Activated T-cell treated with anti-CD3 and anti-CD28 coated beads, Interleukin-2, amount 50 U/mL, for 72 hours (primary cell): ENCODE measurements at regions not wholly inside any gene's neighbourhood (a gene's known extent, or its start where the extent isn't known, plus 50 kb on each side); places are given as distances from the start of the nearest gene placed in this dataset.

Experiments used
- ATAC-seq, 2 donors: fragments of 150-1000 bp; cut with Tn5 transposase; replicated peaks in 1 of 2; 2 replicates each; pipeline ENCODE4 v1.10.0; 2021; ENCODE audit warnings: moderate library complexity in 2 of 2, mild to moderate bottlenecking in 1 of 2
- DNase-seq, 2 donors: peaks; one replicate each; pipeline ENCODE4 v3.0.0; 2021 to 2022; ENCODE audit warnings: mixed read lengths in 1 of 2
- H3K27ac Mint-ChIP-seq: one replicate; pipeline ENCODE4 v1.8.0; 2022; ENCODE audit warnings: mild to moderate bottlenecking, moderate library complexity, mixed read lengths
- H3K27me3 Mint-ChIP-seq: one replicate; pipeline ENCODE4 v1.8.0; 2022; ENCODE audit warnings: low read depth, mixed read lengths
- H3K36me3 Mint-ChIP-seq, 2 donors: one replicate each; pipeline ENCODE4 v1.8.0; 2022; ENCODE audit warnings: mixed read lengths in 2 of 2, mild to moderate bottlenecking in 1 of 2; ENCODE audit not compliant: insufficient read depth in 2 of 2
- H3K4me1 Mint-ChIP-seq: one replicate; pipeline ENCODE4 v1.8.0; 2022; ENCODE audit warnings: low read depth, mixed read lengths
- H3K4me3 Mint-ChIP-seq, 2 donors: one replicate each; pipeline ENCODE4 v1.8.0; 2022; ENCODE audit warnings: mild to moderate bottlenecking in 2 of 2, mixed read lengths in 2 of 2, moderate library complexity in 2 of 2
- H3K9me3 Mint-ChIP-seq, 2 donors: one replicate each; pipeline ENCODE4 v1.8.0; 2022; ENCODE audit warnings: mixed read lengths in 2 of 2

DNA sequence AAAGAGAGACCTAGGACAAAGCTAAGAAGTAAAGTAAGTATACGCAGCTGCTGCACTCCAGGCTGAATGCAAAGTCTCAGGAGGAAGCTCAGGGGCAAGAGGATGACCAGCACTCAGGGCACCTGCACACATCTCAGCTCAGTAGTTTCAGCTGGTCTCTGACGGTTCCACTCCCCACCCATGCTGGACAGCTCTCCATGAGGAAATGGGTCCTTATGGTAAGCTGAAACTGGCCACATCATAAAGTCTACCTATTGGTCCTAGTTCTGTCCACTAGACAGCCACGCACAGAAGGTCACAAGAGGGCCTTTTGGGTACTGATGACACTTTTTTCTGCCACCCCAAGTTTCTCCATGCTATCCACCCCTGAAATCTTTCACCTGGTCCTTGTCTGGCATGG, 215.3 kb downstream of the TTC32 start:
- ATAC-seq (no peak), DNase-seq (no peak)
- no peaks in the 10 kb centered on the region for H3K4me1 Mint-ChIP-seq
- H3K27ac Mint-ChIP-seq, result no peak overlapping the region
- H3K27me3 Mint-ChIP-seq, result peaks cover 14% of the 10 kb centered on the region
- no peak overlapping the region for H3K4me3 Mint-ChIP-seq
- H3K36me3 Mint-ChIP-seq, result no peaks in the 10 kb centered on the region
- no peaks in the 10 kb centered on the region for H3K9me3 Mint-ChIP-seq

DNA sequence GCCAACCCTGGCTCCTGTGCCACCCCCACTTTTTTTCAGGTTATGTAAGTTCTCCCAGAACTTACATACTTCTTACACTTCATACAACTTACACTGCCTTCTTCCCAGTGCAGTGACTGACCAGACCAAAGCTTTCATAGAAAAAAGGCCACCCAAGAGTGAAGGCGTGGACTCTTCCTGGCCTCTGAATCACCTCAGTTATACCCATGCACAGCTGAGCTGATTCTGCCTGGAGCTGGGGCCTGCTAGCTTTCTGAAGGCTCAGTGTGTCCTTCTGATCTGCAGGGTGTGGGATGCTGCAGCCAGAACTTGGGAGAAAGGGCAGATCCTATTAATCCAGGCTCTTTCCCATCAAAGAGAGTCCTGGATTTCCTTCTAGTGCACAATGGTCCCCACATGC, 216.1 kb downstream of the TTC32 start:
- Mint-ChIP-seq H3K27ac (no peak overlapping the region), H3K27me3 (peaks cover 8% of the 10 kb centered on the region)
- no peak for ATAC-seq

DNA sequence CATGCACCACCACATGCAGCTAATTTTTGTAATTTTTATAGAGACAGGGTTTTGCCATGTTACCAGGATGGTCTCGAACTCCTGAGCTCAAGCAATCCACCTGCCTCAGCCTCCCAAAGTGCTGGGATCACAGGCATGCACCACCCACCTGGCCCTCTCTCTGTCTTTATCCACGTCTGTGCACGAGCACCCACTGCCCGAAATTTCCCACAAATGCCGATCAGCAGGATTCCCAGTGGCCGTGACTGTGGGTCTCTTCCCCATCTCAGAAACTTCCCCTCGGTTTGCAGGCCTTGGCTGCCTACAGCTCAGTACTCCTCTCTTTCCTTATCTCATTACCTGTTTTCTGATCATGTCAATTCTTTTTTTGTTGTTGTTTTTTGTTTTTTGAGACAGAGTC, 217.3 kb downstream of the TTC32 start:
- no peak for DNase-seq
- H3K4me3 Mint-ChIP-seq, result no peak overlapping the region
- no peaks in the 10 kb centered on the region for H3K36me3 Mint-ChIP-seq
- peaks cover 6% of the 10 kb centered on the region for H3K27me3 Mint-ChIP-seq
- no peaks in the 10 kb centered on the region for H3K4me1 Mint-ChIP-seq
- no peak for ATAC-seq
- H3K27ac Mint-ChIP-seq, result no peak overlapping the region
- no peaks in the 10 kb centered on the region for H3K9me3 Mint-ChIP-seq

More for the DNA sequence above, 216.1 kb downstream of the TTC32 start:
- DNase-seq, result no peak
- Mint-ChIP-seq H3K4me3 (no peak overlapping the region), H3K36me3 (no peaks in the 10 kb centered on the region), H3K4me1 (no peaks in the 10 kb centered on the region), H3K9me3 (no peaks in the 10 kb centered on the region)

DNA sequence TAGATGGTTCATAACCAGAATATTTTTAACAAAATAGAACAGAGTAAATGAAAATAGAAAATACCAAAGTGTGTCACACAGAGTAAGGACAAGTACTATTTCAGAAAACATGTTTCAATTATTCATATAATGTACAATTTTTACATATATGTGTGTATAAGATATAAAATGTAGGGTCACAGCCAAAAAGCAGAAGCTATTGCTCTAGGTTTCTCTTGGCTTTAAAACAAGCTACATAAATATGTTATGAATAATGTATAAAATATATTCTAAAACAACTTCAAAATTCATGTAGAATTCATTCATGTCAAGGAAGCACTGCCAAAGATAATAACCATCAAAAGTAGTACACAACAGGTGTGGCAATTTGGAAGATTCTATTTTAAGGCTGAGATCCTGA, 218.2 kb downstream of the TTC32 start:
- no peaks in the 10 kb centered on the region for H3K9me3 Mint-ChIP-seq
- H3K4me1 Mint-ChIP-seq, result no peaks in the 10 kb centered on the region
- peaks cover 6% of the 10 kb centered on the region for H3K27me3 Mint-ChIP-seq
- no peak overlapping the region for H3K4me3 Mint-ChIP-seq
- DNase-seq, result no peak
- ATAC-seq, result no peak
- no peak overlapping the region for H3K27ac Mint-ChIP-seq
- H3K36me3 Mint-ChIP-seq, result no peaks in the 10 kb centered on the region

DNA sequence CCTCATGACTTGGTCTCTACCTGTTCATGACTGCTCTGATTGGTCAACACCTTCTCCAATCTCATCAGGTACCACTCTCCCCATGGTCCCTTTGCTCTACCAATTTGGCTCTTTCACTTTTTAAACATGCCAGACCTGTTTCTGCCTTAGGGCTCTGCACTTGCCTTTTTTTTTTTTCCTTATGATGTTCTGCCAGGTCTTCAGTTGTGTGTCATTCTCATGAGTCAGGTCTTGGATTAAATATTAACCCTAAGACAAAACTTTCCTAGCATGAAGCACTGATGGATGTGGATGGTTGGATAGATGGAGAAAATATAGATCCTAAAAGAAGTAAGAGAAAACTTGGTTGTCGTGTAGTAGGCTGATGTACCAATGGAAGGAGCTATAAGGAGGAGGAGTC, 219.3 kb downstream of the TTC32 start:
- ATAC-seq (no peak), DNase-seq (no peak)
- Mint-ChIP-seq H3K4me1 (no peaks in the 10 kb centered on the region), H3K27ac (no peak overlapping the region), H3K9me3 (no peaks in the 10 kb centered on the region), H3K36me3 (no peaks in the 10 kb centered on the region), H3K27me3 (peaks cover 6% of the 10 kb centered on the region), H3K4me3 (no peak overlapping the region)

DNA sequence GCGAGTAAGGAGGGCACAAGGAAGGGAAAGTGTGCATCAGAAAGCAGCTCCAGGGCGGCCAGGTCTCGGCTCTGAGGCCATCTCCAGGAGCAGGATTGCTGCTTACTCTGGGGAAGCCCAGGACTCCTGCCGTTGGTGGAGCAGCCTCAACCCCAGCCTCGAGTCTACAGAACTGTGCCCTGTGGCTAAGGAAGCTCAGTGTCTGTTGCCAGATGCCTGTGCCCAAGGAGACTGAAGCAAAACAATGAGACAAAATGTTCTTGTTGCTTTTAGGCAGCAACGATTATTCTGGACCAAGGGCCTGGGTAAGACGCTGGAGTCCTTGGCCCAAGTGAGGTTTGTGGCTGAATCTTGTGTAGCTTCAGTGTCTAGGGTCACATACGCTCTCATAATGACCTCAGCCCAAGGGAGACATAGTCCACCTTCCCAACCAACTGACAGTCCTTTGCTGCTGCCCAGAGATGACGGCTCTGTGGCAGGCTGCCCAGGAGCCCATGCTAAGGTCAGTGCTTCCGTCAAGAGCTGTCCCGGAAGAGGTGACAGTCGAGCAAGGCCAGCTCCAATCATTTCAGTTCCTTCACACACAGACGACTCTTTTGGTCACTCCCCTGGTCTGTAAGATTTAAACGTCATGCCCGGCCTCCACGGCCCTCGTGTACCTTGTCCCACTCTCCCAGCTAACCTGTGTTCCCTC, 223.8 kb downstream of the TTC32 start:
- ATAC-seq, result no peak
- no peak for DNase-seq
- no peak overlapping the region for H3K27ac Mint-ChIP-seq
- H3K27me3 Mint-ChIP-seq, result peaks cover 13% of the 10 kb centered on the region
- H3K36me3 Mint-ChIP-seq, result no peaks in the 10 kb centered on the region
- no peaks in the 10 kb centered on the region for H3K9me3 Mint-ChIP-seq
- no peaks in the 10 kb centered on the region for H3K4me1 Mint-ChIP-seq
- no peak overlapping the region for H3K4me3 Mint-ChIP-seq

DNA sequence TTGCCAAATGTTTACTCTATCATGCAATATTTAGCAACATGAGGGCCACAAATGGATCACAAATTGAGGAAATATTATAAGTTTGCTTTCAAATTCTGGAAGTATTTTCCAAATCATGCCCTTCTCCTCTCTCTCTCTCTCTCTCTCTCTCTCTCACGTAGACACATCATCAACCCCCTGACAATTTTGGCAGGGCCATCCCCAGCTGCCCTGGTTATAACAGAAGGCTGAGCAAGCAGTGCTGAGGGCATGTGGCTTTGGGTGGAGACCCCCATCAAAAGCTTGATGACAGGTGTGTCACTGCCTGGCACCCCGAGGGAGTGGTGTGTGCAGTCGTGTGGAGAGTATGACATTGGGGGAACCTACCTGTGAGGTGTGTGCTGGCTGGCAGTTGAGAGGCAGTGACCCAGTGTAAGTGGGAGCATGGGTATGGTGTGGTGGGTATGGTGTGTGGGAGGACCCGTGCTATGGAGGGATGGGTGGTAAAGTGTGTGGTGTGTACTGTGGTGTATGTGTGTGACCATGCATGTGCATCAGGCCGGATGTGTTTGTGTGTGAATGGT, 224.5 kb downstream of the TTC32 start:
- no peak for DNase-seq
- H3K4me3 Mint-ChIP-seq, result no peak overlapping the region
- peaks cover 13% of the 10 kb centered on the region for H3K27me3 Mint-ChIP-seq
- no peaks in the 10 kb centered on the region for H3K9me3 Mint-ChIP-seq
- ATAC-seq, result no peak
- H3K27ac Mint-ChIP-seq, result no peak overlapping the region
- H3K4me1 Mint-ChIP-seq, result no peaks in the 10 kb centered on the region
- no peaks in the 10 kb centered on the region for H3K36me3 Mint-ChIP-seq

DNA sequence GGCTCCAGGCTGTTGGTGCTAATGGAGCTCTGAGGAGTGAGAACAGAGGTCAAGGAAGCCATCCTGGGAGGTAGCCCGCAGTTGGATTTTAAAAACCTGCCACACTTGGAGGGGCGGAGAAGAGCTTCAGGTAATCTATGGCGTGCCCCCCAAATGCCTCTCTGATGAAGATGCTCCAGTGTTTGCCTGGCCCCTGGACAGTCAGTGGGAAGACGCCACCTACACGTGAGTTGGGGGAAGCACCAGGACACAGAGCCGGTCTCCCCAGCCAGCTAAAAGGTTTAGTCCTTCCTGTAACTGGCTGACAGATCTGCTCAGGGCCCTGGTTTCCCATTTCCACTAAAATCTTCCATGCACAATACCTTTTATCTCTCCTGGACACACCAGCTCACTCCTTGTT, 225.0 kb downstream of the TTC32 start:
- no peak for ATAC-seq
- no peaks in the 10 kb centered on the region for H3K4me1 Mint-ChIP-seq

DNA sequence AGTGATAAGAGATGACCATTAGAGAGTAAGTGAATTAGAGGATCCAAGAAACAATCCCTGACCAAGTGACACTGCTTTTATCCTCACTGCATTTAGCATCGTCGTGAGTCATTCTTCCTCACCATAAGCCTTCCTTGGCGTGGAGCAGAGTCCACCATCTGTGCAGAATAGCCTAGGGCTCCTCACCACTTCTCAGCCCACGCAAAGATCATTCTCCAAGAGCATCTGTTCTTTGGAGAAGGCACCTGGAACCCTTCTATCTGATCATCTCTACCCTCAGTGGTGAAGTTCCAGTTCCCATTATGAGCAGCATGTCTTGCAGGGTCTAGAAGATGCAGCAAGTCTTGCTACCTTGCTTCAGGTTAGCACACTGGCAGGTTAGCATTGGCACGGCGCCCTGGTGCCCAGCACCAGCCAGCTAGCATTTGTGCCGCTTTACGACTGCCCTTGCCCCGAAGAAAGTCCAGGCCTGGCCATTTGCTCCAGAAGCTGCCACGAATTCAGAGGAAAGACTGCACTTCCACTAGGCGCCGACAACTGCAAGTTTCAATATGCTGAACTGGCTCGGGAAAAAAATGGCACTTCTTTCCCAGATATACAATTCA, 225.8 kb downstream of the TTC32 start:
- H3K4me3 Mint-ChIP-seq, result no peak overlapping the region
- H3K27me3 Mint-ChIP-seq, result peaks cover 13% of the 10 kb centered on the region
- no peaks in the 10 kb centered on the region for H3K9me3 Mint-ChIP-seq
- DNase-seq (no peak), ATAC-seq (no peak)
- H3K27ac Mint-ChIP-seq, result no peak overlapping the region
- no peaks in the 10 kb centered on the region for H3K36me3 Mint-ChIP-seq
- no peaks in the 10 kb centered on the region for H3K4me1 Mint-ChIP-seq

More for the DNA sequence above, 225.0 kb downstream of the TTC32 start:
- peaks cover 13% of the 10 kb centered on the region for H3K27me3 Mint-ChIP-seq
- H3K27ac Mint-ChIP-seq, result no peak overlapping the region
- no peak overlapping the region for H3K4me3 Mint-ChIP-seq
- H3K36me3 Mint-ChIP-seq, result no peaks in the 10 kb centered on the region
- DNase-seq, result no peak
- no peaks in the 10 kb centered on the region for H3K9me3 Mint-ChIP-seq

DNA sequence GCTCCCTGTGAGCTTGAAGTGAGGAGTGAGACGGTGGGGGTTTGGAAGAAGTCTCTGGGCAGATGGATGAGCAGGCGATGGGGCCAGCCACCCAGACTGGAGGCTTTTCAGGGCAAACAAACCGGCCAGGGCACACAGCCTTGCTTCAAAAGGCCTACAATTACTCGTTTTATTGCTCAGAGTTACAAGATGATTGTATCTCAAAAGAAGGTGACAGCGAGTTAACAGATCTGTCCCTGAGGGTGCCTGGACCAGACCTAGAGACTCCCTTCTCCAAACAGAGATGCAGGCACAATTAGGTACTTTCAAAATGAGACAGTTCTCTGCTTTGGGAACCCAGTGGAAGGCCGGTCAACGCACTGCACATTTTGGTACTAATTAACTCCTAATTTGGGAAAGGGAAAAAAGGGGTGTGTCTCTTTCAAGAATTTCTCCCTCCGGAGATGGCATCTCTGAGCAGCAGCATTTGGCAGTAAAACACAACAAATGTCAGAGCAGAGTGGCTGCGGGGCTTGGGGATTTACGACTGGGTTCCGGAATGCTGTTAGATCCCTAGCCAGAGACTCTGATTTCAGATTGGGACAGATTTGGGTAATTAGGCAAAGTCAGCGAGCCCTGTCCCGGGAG, 226.7 kb downstream of the TTC32 start:
- Mint-ChIP-seq H3K4me3 (no peak overlapping the region), H3K27me3 (peaks cover 13% of the 10 kb centered on the region), H3K27ac (no peak overlapping the region), H3K36me3 (no peaks in the 10 kb centered on the region), H3K9me3 (no peaks in the 10 kb centered on the region), H3K4me1 (no peaks in the 10 kb centered on the region)
- ATAC-seq (no peak), DNase-seq (no peak)

DNA sequence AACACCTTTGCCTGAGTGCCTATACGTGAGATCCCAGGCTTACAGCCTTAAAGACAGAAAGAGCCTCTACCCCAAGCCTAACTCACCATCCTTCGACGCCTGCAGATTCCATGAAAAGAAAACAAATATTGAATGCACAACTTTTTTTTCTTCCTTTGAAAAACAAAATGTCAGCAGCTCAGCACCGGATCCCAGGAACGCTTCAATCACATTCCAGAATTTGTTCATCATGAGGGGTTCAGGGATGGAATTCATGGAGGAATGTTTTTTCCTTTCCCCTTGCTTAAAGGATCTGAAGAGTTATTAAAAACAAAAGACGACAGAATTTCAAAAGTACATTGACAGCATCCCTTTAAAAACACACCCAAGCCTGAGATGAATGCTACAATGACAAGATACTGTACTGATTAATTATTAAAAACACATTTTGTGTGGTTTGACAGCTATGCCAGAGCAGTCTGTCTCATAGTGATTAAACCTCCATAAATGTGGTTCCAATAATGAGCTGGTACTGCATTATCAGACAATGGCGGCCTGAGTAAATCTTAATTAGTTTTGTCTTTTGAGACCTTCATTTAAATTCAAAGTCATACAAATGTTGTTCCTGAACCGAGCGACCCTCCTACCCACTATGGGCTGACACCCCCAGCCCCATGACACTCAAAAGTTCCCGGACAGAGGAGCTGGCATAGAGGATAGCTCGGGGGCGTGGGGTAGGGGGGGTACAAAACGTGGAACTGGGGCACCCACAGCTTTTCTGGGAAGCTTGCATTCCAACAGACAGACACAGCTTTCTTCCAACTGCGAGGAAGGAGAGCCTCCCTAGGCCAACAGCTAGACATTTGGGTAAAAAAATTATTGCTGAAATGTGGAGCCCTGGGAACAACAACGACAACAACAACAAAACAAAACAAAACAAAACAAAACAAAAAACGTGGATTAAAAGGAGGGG, 227.5 kb downstream of the TTC32 start:
- H3K4me3 Mint-ChIP-seq, result no peak overlapping the region
- no peaks in the 10 kb centered on the region for H3K36me3 Mint-ChIP-seq
- no peaks in the 10 kb centered on the region for H3K4me1 Mint-ChIP-seq
- no peak overlapping the region for H3K27ac Mint-ChIP-seq
- H3K9me3 Mint-ChIP-seq, result no peaks in the 10 kb centered on the region
- no peak for DNase-seq
- ATAC-seq, result no peak
- H3K27me3 Mint-ChIP-seq, result peaks cover 13% of the 10 kb centered on the region

DNA sequence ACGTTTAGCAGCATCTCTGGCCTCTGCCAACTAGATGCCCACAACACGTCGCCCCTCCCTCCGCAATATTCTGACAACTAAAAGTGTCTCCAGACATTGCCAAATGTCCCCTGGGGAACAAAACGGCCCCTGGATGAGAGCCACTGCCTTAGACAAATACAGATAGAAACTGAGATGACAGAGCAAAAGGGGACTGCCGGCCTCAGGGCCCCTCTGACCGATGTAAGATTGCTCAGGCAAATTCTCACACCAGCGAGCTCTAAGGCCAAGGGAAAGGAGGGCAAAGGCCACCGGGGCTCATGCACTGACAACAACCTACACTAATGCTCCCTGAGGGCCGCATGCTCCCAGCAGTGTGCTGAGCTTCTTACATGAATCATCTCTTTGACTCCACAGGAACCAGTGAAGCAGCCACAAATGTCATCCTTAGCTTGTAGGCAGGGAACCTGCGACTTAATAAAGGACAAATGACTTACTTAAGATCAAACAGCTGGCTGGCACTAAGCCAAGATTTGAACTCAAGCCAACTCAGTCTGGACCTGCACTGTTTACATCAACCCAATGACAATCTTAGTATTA, 228.5 kb downstream of the TTC32 start:
- H3K4me3 Mint-ChIP-seq, result no peak overlapping the region
- H3K27me3 Mint-ChIP-seq, result peaks cover 13% of the 10 kb centered on the region
- H3K36me3 Mint-ChIP-seq, result no peaks in the 10 kb centered on the region
- no peak for DNase-seq
- H3K27ac Mint-ChIP-seq, result no peak overlapping the region
- no peaks in the 10 kb centered on the region for H3K9me3 Mint-ChIP-seq
- no peak for ATAC-seq
- H3K4me1 Mint-ChIP-seq, result no peaks in the 10 kb centered on the region
